PC-9 (cell line): ENCODE measurements at regions not wholly inside any gene's neighbourhood (a gene's known extent, or its start where the extent isn't known, plus 50 kb on each side); places are given as distances from the start of the nearest gene placed in this dataset.
A peak's percentile ranks its signal among the peaks of the same experiment; 100 is the strongest.

ENCODE experiments used
- BruUV-seq: library from RNA; stranded (reverse); fragments of 400-500 nt; replicated peaks from 2 replicates; lab custom pipeline; 2021; lab: Mats Ljungman, UMichigan
- CTCF ChIA-PET: fragments of 300-600 bp; sonication (Branson Sonifier 250); formaldehyde crosslinking; loops from one replicate; lab custom pipeline; 2022; ENCODE audit warnings: antibody characterized with exemption; lab: Charles Lee
- POLR2A ChIA-PET: fragments of 300-600 bp; sonication (Branson Sonifier 250); formaldehyde crosslinking; loops from one replicate; lab custom pipeline; 2022; ENCODE audit warnings: antibody characterized with exemption; ENCODE audit not compliant: unreplicated experiment; lab: Charles Lee
- DNase-seq, 2 experiments: peaks; one replicate each; pipeline versions ENCODE4 v3.0.0 to v3.0.0-alpha.2; 2015 to 2022; ENCODE audit warnings: mixed read lengths in 1 of 2
- H2AFZ ChIP-seq: fragments of 200-600 bp; sonication (generic); 2 replicates; pipeline ENCODE4 v1.8.1; 2017; ENCODE audit warnings: antibody characterized with exemption
- H3F3A ChIP-seq: fragments of 200-600 bp; sonication (generic); 2 replicates; pipeline ENCODE4 v1.8.1; 2017; ENCODE audit warnings: antibody characterized with exemption, mild to moderate bottlenecking, low read depth; ENCODE audit not compliant: insufficient read depth
- H3K27ac ChIP-seq: fragments of 200-600 bp; sonication (generic); 2 replicates; pipeline ENCODE4 v1.6.1; 2016; ENCODE audit warnings: mixed run types
- H3K27me3 ChIP-seq: fragments of 200-600 bp; sonication (generic); 2 replicates; pipeline ENCODE4 v1.6.1; 2016; ENCODE audit warnings: low read depth, mixed run types; ENCODE audit not compliant: insufficient read depth
- H3K36me3 ChIP-seq: fragments of 200-600 bp; sonication (generic); 2 replicates; pipeline ENCODE4 v1.6.1; 2016; ENCODE audit warnings: low read depth, mixed run types
- H3K4me1 ChIP-seq: fragments of 200-600 bp; sonication (generic); replicated peaks from 2 replicates; pipeline ENCODE4 v1.6.1; 2016; ENCODE audit warnings: mixed run types; ENCODE audit not compliant: insufficient read depth
- H3K4me2 ChIP-seq: fragments of 200-600 bp; sonication (generic); 2 replicates; pipeline ENCODE4 v1.6.1; 2017; ENCODE audit warnings: mixed run types
- H3K4me3 ChIP-seq: fragments of 200-600 bp; sonication (generic); 2 replicates; pipeline ENCODE4 v1.6.1; 2016; ENCODE audit warnings: mixed run types
- H3K79me2 ChIP-seq: fragments of 200-600 bp; sonication (generic); 2 replicates; pipeline ENCODE4 v1.6.1; 2017; ENCODE audit warnings: low read depth, mixed run types
- H3K9me2 ChIP-seq: fragments of 200-600 bp; sonication (generic); 2 replicates; pipeline ENCODE4 v1.8.1; 2017; ENCODE audit warnings: mild to moderate bottlenecking; ENCODE audit not compliant: insufficient read depth
- H3K9me3 ChIP-seq: fragments of 200-600 bp; sonication (generic); 2 replicates; pipeline ENCODE4 v1.8.1; 2016; ENCODE audit warnings: low read depth; ENCODE audit not compliant: insufficient read depth
- H4K20me1 ChIP-seq: fragments of 200-600 bp; sonication (generic); 2 replicates; pipeline ENCODE4 v1.8.1; 2017; ENCODE audit not compliant: insufficient read depth
- EZH2 ChIP-seq: fragments of 200-600 bp; sonication (generic); IDR thresholded peaks from 2 replicates; pipeline ENCODE4 v1.8.0; 2017; ENCODE audit warnings: antibody characterized with exemption, low read depth
- intact Hi-C: fragments of 100-400 bp; cut with micrococcal nuclease; formaldehyde crosslinking; loops from one replicate; pipeline ENCODE4 v1.10.0; 2022; ENCODE audit not compliant: unreplicated experiment
- TF ChIP-seq, protein P1 (sequence below): fragments of 200-600 bp; sonication (generic); conservative IDR thresholded peaks from 2 replicates; pipeline ENCODE4 v1.6.1; 2017; ENCODE audit warnings: mixed run types, antibody characterized with exemption, mild to moderate bottlenecking, moderate library complexity

DNA sequence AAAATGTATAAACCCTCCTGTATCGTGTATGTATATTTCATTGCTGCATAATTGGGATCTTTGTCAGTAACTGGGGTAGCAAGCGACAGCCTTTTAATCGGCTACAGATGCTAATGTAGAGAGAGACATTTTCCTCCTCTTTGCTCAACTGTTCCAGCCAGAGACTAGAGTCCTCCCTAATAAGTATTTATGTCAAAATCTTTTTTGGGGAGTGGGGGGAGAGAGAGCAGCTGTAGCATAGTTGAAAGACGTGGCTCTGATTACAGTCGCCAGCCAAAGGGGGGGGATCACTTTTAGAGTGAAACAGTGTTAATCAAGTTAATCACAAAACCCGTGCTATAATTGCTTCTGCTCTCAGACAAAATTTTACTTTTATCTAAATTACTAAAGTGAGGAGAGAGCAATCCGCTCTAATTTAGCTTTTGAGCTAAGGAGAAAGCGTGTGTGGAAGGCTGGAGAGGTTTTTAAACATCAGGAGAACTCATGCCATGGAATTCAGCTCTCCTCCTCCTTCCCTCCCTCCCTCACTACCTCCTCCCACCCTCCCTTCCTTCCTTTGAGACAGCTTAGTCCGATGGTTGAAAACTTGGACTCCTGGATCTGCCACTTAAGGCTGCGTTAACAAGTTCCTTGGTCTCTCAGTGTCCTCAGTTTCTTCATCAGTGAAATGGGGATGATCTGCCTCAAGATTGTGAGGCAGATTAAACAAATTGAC lies 87.3 kb upstream of the ZNF618 start:
- TF ChIP-seq, protein P1, sequence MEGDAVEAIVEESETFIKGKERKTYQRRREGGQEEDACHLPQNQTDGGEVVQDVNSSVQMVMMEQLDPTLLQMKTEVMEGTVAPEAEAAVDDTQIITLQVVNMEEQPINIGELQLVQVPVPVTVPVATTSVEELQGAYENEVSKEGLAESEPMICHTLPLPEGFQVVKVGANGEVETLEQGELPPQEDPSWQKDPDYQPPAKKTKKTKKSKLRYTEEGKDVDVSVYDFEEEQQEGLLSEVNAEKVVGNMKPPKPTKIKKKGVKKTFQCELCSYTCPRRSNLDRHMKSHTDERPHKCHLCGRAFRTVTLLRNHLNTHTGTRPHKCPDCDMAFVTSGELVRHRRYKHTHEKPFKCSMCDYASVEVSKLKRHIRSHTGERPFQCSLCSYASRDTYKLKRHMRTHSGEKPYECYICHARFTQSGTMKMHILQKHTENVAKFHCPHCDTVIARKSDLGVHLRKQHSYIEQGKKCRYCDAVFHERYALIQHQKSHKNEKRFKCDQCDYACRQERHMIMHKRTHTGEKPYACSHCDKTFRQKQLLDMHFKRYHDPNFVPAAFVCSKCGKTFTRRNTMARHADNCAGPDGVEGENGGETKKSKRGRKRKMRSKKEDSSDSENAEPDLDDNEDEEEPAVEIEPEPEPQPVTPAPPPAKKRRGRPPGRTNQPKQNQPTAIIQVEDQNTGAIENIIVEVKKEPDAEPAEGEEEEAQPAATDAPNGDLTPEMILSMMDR: no peak
- TF ChIP-seq EZH2: no peak
- CTCF ChIA-PET: no interaction called here
- POLR2A ChIA-PET: no interaction called here

DNA sequence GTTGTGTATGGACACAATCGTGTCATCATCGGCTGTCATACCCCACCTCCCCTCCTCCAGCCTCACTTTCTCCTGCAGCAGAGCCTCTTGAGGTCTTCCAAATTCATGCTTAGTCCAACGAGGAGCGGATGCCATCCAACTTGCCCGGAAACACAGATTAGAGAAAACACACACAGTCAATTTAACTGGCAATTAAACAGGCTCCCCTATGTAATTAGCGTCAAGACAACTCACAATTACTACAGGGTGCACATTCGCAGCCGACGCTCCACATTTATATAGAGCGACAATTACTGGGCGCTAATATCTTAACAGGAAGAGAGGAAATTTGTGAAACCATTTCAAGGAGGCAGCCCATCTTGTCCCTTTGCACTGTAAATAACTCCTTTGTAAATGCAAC lies 86.0 kb upstream of the ZNF618 start:
- Histone ChIP-seq H3K27me3 (peaks cover 94% of the 10 kb centered on the region), H3F3A (no peaks in the 10 kb centered on the region), H3K27ac (no peak overlapping the region), H3K36me3 (no peaks in the 10 kb centered on the region), H3K4me3 (no peak overlapping the region), H3K4me1 (no peaks in the 10 kb centered on the region), H3K79me2 (no peaks in the 10 kb centered on the region), H4K20me1 (no peaks in the 10 kb centered on the region), H2AFZ (no peak overlapping the region), H3K9me2 (no peaks in the 10 kb centered on the region), H3K9me3 (no peaks in the 10 kb centered on the region), H3K4me2 (no peak overlapping the region)
- BruUV-seq: no TSS peak
- intact Hi-C loops: no loop called here
- TF ChIP-seq EZH2: peak; percentile 75; the same call in 1 of the 2 replicates
- TF ChIP-seq, protein P1: no peak
- POLR2A ChIA-PET: no interaction called here
- no peak for DNase-seq
- CTCF ChIA-PET: no interaction called here

More for the DNA sequence above, 87.3 kb upstream of the ZNF618 start:
- no peaks in the 10 kb centered on the region for H4K20me1 ChIP-seq
- no peak overlapping the region for H3K4me3 ChIP-seq
- no peak overlapping the region for H3K27ac ChIP-seq
- no peak overlapping the region for H3K4me2 ChIP-seq
- H3K79me2 ChIP-seq: no peaks in the 10 kb centered on the region
- no peaks in the 10 kb centered on the region for H3K9me2 ChIP-seq
- no TSS peak for BruUV-seq
- no peaks in the 10 kb centered on the region for H3K9me3 ChIP-seq
- intact Hi-C loops: no loop called here
- H3K4me1 ChIP-seq: no peaks in the 10 kb centered on the region
- no peaks in the 10 kb centered on the region for H3F3A ChIP-seq
- DNase-seq: no peak
- H3K27me3 ChIP-seq: peaks cover 97% of the 10 kb centered on the region
- no peaks in the 10 kb centered on the region for H3K36me3 ChIP-seq
- H2AFZ ChIP-seq: no peak overlapping the region

DNA sequence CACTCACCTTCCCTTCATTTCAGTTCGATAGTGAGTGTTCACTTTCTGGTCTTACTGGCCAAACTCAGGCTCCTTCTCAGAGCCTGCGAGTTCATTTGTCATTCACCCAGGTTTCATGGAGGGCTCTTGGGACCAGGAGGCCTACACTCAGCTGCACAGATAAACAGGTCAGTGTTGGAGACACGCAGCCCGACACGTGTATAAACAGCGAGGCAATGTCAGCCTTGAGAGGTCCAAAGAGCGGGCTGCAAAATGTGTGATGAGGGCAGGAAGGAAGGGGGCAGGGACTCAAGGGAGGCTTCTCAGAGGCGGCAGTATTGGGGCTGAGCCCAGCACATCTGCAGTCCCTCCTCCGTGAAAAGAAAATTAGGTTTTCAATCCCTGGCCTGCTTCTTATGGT lies 82.6 kb upstream of the ZNF618 start:
- ChIA-PET POLR2A (no interaction called here), CTCF (no interaction called here)
- no peaks in the 10 kb centered on the region for H3K79me2 ChIP-seq

More for the DNA sequence above, 82.6 kb upstream of the ZNF618 start:
- Histone ChIP-seq H3F3A (no peaks in the 10 kb centered on the region), H3K4me3 (no peak overlapping the region), H3K9me3 (no peaks in the 10 kb centered on the region), H3K27ac (no peak overlapping the region), H3K4me1 (no peaks in the 10 kb centered on the region), H3K4me2 (no peak overlapping the region), H2AFZ (no peak overlapping the region), H3K27me3 (peaks cover 89% of the 10 kb centered on the region), H3K9me2 (no peaks in the 10 kb centered on the region), H3K36me3 (no peaks in the 10 kb centered on the region), H4K20me1 (no peaks in the 10 kb centered on the region)
- no peak for TF ChIP-seq EZH2
- TF ChIP-seq, protein P1: no peak
- intact Hi-C loops: no loop called here
- no peak for DNase-seq
- no TSS peak for BruUV-seq
